Panc1 (cell line): ENCODE measurements at regions not wholly inside any gene's neighbourhood (a gene's known extent, or its start where the extent isn't known, plus 50 kb on each side); places are given as distances from the start of the nearest gene placed in this dataset.

Source experiments
- ATAC-seq: fragments of 200-7000 bp; cut with Tn5 transposase; 2 replicates; pipeline ENCODE4 v1.9.1; 2020; ENCODE audit warnings: mild to moderate bottlenecking, moderate library complexity
- BruUV-seq: library from RNA; stranded (reverse); fragments of 400-500 nt; replicated peaks from 2 replicates; lab custom pipeline; 2021; lab: Mats Ljungman, UMichigan
- CTCF ChIA-PET: fragments of 300-600 bp; sonication (Branson Sonifier 250); formaldehyde crosslinking; loops from one replicate; lab custom pipeline; 2022; ENCODE audit warnings: antibody characterized with exemption; lab: Charles Lee
- POLR2A ChIA-PET: fragments of 300-600 bp; sonication (Branson Sonifier 250); formaldehyde crosslinking; loops from one replicate; lab custom pipeline; 2022; ENCODE audit warnings: antibody characterized with exemption; lab: Charles Lee
- DNase-seq: peaks from one replicate; pipeline ENCODE4 v3.0.0-alpha.2; 2010; ENCODE audit warnings: low read depth, low spot score
- H3K27ac ChIP-seq: 2 replicates; pipeline ENCODE4 v1.5.1; 2011; ENCODE audit warnings: mild to moderate bottlenecking, low read length, inconsistent platforms
- H3K27me3 ChIP-seq: fragments of 200-500 bp; sonication (Bioruptor generic); 2 replicates; pipeline ENCODE4 v1.6.0; 2014; ENCODE audit warnings: low read length, inconsistent platforms; ENCODE audit not compliant: control insufficient read depth, insufficient read depth
- H3K36me3 ChIP-seq: fragments of 200-500 bp; sonication (Bioruptor generic); 2 replicates; pipeline ENCODE4 v1.5.1; 2014; ENCODE audit warnings: inconsistent platforms, mild to moderate bottlenecking, low read length, moderate library complexity; ENCODE audit not compliant: control insufficient read depth, insufficient read depth
- H3K4me1 ChIP-seq: 2 replicates; pipeline ENCODE4 v1.5.1; 2011; ENCODE audit warnings: inconsistent platforms, mild to moderate bottlenecking, low read length, moderate library complexity; ENCODE audit not compliant: control insufficient read depth, insufficient read depth
- H3K4me3 ChIP-seq, 2 experiments: 2 replicates each; pipeline ENCODE4 v1.5.1; 2011 to 2012; ENCODE audit warnings: low read depth in 2 of 2, low read length in 2 of 2, mild to moderate bottlenecking in 2 of 2, inconsistent platforms in 1 of 2, moderate library complexity in 1 of 2
- H3K9me3 ChIP-seq: fragments of 200-500 bp; sonication (Bioruptor generic); 2 replicates; pipeline ENCODE4 v1.5.1; 2014; ENCODE audit warnings: low read depth, mild to moderate bottlenecking, inconsistent platforms, low read length, moderate library complexity; ENCODE audit not compliant: control insufficient read depth, insufficient read depth
- CTCF ChIP-seq: fragments of 450-650 bp; IDR thresholded peaks from 2 replicates; pipeline ENCODE4 v1.5.1; 2017; ENCODE audit warnings: mild to moderate bottlenecking
- POLR2AphosphoS5 ChIP-seq: IDR thresholded peaks from 2 replicates; pipeline ENCODE4 v1.6.1; 2012; ENCODE audit warnings: mild to moderate bottlenecking, low read depth, low read length, moderate library complexity
- REST ChIP-seq, 2 experiments: IDR thresholded peaks; 2 replicates each; pipeline ENCODE4 v1.6.1; 2011 to 2012; ENCODE audit warnings: low read depth in 2 of 2, control low read depth in 1 of 2, low read length in 1 of 2, mild to moderate bottlenecking in 1 of 2, moderate library complexity in 1 of 2; ENCODE audit not compliant: insufficient read depth in 1 of 2
- SIN3A ChIP-seq: IDR thresholded peaks from 2 replicates; pipeline ENCODE4 v1.6.1; 2012; ENCODE audit warnings: low read depth, mild to moderate bottlenecking, low read length, moderate library complexity, borderline replicate concordance; ENCODE audit not compliant: insufficient read depth
- TCF7L2 ChIP-seq: IDR thresholded peaks from 2 replicates; pipeline ENCODE4 v1.6.1; 2011; ENCODE audit warnings: mild to moderate bottlenecking, low read depth, low read length, inconsistent platforms
- in situ Hi-C: cut with HindIII; loops from 2 replicates; pipeline ENCODE4 v1.10.0; 2016; ENCODE audit warnings: low sequenced_read_pairs, low pct_unique_long_range_greater_than_20kb
- intact Hi-C: fragments of 100-400 bp; cut with micrococcal nuclease; formaldehyde crosslinking; loops from one replicate; pipeline ENCODE4 v1.10.0; 2022; ENCODE audit not compliant: unreplicated experiment

DNA sequence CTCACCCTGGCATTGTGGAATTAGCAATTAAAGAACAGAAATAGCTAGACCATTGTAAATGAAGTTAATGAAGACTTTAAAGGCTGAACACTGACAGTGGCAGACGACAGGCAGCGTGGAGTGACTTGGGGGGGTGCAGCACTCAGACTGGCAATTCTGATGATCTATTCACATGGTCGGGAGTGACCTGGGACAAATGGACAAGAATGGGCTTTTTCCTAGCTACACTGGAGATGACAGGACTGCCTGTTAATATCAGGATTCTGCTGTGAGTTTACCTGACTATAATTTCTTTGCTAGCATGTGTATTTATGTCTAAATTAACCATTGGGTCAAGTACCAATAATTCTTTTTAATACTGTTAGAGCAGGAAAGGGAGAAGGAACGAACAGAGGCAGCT, 199.6 kb downstream of the FBXO15 start:
- H3K9me3 ChIP-seq, result no peaks in the 10 kb centered on the region
- H3K4me1 ChIP-seq, result no peaks in the 10 kb centered on the region; the same call in none of the 2 replicates
- ChIA-PET POLR2A (no interaction called here), CTCF (interaction anchor here (0.5 kb wide), 1 partner anchor 197 kb away, joined by 6 read pairs; no protein-coding TSS in a partner anchor)
- no peak for DNase-seq
- no peak overlapping the region for H3K4me3 ChIP-seq
- no peaks in the 10 kb centered on the region for H3K36me3 ChIP-seq
- H3K27ac ChIP-seq, result no peak overlapping the region
- no TSS peak for BruUV-seq
- no peak for TF ChIP-seq POLR2AphosphoS5
- no peak for TF ChIP-seq REST (IDR thresholded peaks at IDR 0.05; ENCODE audit: insufficient read depth in 1 of 2, low read depth in 2 of 2, low read length in 1 of 2)
- no peak for TF ChIP-seq TCF7L2
- no peak for TF ChIP-seq SIN3A
- no peak for TF ChIP-seq CTCF
- intact Hi-C loops, result no loop called here
- in situ Hi-C loops, result no loop called here
- no peaks in the 10 kb centered on the region for H3K27me3 ChIP-seq
- no peak for ATAC-seq

- no peak overlapping the region for H3K27ac ChIP-seq
- no peaks in the 10 kb centered on the region; the same call in none of the 2 replicates for H3K4me1 ChIP-seq
- intact Hi-C loops, result no loop called here
- BruUV-seq, result no TSS peak
- in situ Hi-C loops, result no loop called here
- no peaks in the 10 kb centered on the region for H3K36me3 ChIP-seq
- POLR2A ChIA-PET, result no interaction called here
- H3K27me3 ChIP-seq, result no peaks in the 10 kb centered on the region
- H3K4me3 ChIP-seq, result no peak overlapping the region
- no peak for ATAC-seq
- TF ChIP-seq POLR2AphosphoS5 (no peak), CTCF (no peak), REST (IDR thresholded peaks at IDR 0.05; ENCODE audit: insufficient read depth in 1 of 2, low read depth in 2 of 2, low read length in 1 of 2) (no peak), TCF7L2 (no peak), SIN3A (no peak)
- no peak for DNase-seq
- H3K9me3 ChIP-seq, result no peaks in the 10 kb centered on the region
- CTCF ChIA-PET, result interaction anchor here (0.5 kb wide), 1 partner anchor 95 kb away, joined by 3 read pairs; no protein-coding TSS in a partner anchor
These were observed 200.3 kb downstream of the FBXO15 start for GRCh38 chr18:73947180-73947921.
